Panc1 (cell line): ENCODE measurements at regions not wholly inside any gene's neighbourhood (a gene's known extent, or its start where the extent isn't known, plus 50 kb on each side); places are given as distances from the start of the nearest gene placed in this dataset.

Experiments
- ATAC-seq: fragments of 200-7000 bp; cut with Tn5 transposase; 2 replicates; pipeline ENCODE4 v1.9.1; 2020; ENCODE audit warnings: mild to moderate bottlenecking, moderate library complexity
- BruUV-seq: library from RNA; stranded (reverse); fragments of 400-500 nt; replicated peaks from 2 replicates; lab custom pipeline; 2021; lab: Mats Ljungman, UMichigan
- CTCF ChIA-PET: fragments of 300-600 bp; sonication (Branson Sonifier 250); formaldehyde crosslinking; loops from one replicate; lab custom pipeline; 2022; ENCODE audit warnings: antibody characterized with exemption; lab: Charles Lee
- POLR2A ChIA-PET: fragments of 300-600 bp; sonication (Branson Sonifier 250); formaldehyde crosslinking; loops from one replicate; lab custom pipeline; 2022; ENCODE audit warnings: antibody characterized with exemption; lab: Charles Lee
- DNase-seq: peaks from one replicate; pipeline ENCODE4 v3.0.0-alpha.2; 2010; ENCODE audit warnings: low read depth, low spot score
- H3K27ac ChIP-seq: 2 replicates; pipeline ENCODE4 v1.5.1; 2011; ENCODE audit warnings: mild to moderate bottlenecking, low read length, inconsistent platforms
- H3K27me3 ChIP-seq: fragments of 200-500 bp; sonication (Bioruptor generic); 2 replicates; pipeline ENCODE4 v1.6.0; 2014; ENCODE audit warnings: low read length, inconsistent platforms; ENCODE audit not compliant: control insufficient read depth, insufficient read depth
- H3K36me3 ChIP-seq: fragments of 200-500 bp; sonication (Bioruptor generic); 2 replicates; pipeline ENCODE4 v1.5.1; 2014; ENCODE audit warnings: inconsistent platforms, mild to moderate bottlenecking, low read length, moderate library complexity; ENCODE audit not compliant: control insufficient read depth, insufficient read depth
- H3K4me1 ChIP-seq: 2 replicates; pipeline ENCODE4 v1.5.1; 2011; ENCODE audit warnings: inconsistent platforms, mild to moderate bottlenecking, low read length, moderate library complexity; ENCODE audit not compliant: control insufficient read depth, insufficient read depth
- H3K4me3 ChIP-seq, 2 experiments: 2 replicates each; pipeline ENCODE4 v1.5.1; 2011 to 2012; ENCODE audit warnings: low read depth in 2 of 2, low read length in 2 of 2, mild to moderate bottlenecking in 2 of 2, inconsistent platforms in 1 of 2, moderate library complexity in 1 of 2
- H3K9me3 ChIP-seq: fragments of 200-500 bp; sonication (Bioruptor generic); 2 replicates; pipeline ENCODE4 v1.5.1; 2014; ENCODE audit warnings: low read depth, mild to moderate bottlenecking, inconsistent platforms, low read length, moderate library complexity; ENCODE audit not compliant: control insufficient read depth, insufficient read depth
- POLR2AphosphoS5 ChIP-seq: IDR thresholded peaks from 2 replicates; pipeline ENCODE4 v1.6.1; 2012; ENCODE audit warnings: mild to moderate bottlenecking, low read depth, low read length, moderate library complexity
- SIN3A ChIP-seq: IDR thresholded peaks from 2 replicates; pipeline ENCODE4 v1.6.1; 2012; ENCODE audit warnings: low read depth, mild to moderate bottlenecking, low read length, moderate library complexity, borderline replicate concordance; ENCODE audit not compliant: insufficient read depth
- TCF7L2 ChIP-seq: IDR thresholded peaks from 2 replicates; pipeline ENCODE4 v1.6.1; 2011; ENCODE audit warnings: mild to moderate bottlenecking, low read depth, low read length, inconsistent platforms
- in situ Hi-C: cut with HindIII; loops from 2 replicates; pipeline ENCODE4 v1.10.0; 2016; ENCODE audit warnings: low sequenced_read_pairs, low pct_unique_long_range_greater_than_20kb
- intact Hi-C: fragments of 100-400 bp; cut with micrococcal nuclease; formaldehyde crosslinking; loops from one replicate; pipeline ENCODE4 v1.10.0; 2022; ENCODE audit not compliant: unreplicated experiment
- TF ChIP-seq, protein P1 (sequence below): fragments of 450-650 bp; IDR thresholded peaks from 2 replicates; pipeline ENCODE4 v1.5.1; 2017; ENCODE audit warnings: mild to moderate bottlenecking
- TF ChIP-seq, protein P2 (sequence below), 2 experiments: IDR thresholded peaks; 2 replicates each; pipeline ENCODE4 v1.6.1; 2011 to 2012; ENCODE audit warnings: low read depth in 2 of 2, control low read depth in 1 of 2, low read length in 1 of 2, mild to moderate bottlenecking in 1 of 2, moderate library complexity in 1 of 2; ENCODE audit not compliant: insufficient read depth in 1 of 2

DNA sequence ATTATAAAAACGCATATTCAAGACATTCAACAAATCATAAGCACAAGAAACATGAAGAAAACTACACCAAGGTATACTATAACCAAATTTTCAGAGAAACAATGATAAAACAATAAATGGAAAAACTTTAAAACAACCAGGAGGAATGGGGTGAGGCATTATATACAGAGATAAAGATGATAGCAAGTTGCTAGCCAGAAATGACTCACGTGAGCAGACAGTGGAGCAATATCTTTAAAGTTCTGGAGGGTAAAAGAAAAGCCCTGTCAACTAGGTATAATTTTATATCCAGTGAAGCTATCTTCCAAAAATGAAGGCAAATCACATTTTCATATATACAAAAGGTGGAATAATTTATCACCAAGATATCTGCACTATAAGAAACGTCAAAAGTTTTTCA, 97.8 kb upstream of the PCED1B start:
- Histone ChIP-seq H3K27me3 (no peaks in the 10 kb centered on the region), H3K27ac (no peak overlapping the region), H3K36me3 (no peaks in the 10 kb centered on the region), H3K9me3 (no peaks in the 10 kb centered on the region), H3K4me3 (no peak overlapping the region), H3K4me1 (no peaks in the 10 kb centered on the region)
- in situ Hi-C loops: no loop called here
- TF ChIP-seq SIN3A: no peak
- TF ChIP-seq TCF7L2: no peak
- TF ChIP-seq, protein P1, sequence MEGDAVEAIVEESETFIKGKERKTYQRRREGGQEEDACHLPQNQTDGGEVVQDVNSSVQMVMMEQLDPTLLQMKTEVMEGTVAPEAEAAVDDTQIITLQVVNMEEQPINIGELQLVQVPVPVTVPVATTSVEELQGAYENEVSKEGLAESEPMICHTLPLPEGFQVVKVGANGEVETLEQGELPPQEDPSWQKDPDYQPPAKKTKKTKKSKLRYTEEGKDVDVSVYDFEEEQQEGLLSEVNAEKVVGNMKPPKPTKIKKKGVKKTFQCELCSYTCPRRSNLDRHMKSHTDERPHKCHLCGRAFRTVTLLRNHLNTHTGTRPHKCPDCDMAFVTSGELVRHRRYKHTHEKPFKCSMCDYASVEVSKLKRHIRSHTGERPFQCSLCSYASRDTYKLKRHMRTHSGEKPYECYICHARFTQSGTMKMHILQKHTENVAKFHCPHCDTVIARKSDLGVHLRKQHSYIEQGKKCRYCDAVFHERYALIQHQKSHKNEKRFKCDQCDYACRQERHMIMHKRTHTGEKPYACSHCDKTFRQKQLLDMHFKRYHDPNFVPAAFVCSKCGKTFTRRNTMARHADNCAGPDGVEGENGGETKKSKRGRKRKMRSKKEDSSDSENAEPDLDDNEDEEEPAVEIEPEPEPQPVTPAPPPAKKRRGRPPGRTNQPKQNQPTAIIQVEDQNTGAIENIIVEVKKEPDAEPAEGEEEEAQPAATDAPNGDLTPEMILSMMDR: no peak
- no peak for TF ChIP-seq POLR2AphosphoS5
- TF ChIP-seq, protein P2, sequence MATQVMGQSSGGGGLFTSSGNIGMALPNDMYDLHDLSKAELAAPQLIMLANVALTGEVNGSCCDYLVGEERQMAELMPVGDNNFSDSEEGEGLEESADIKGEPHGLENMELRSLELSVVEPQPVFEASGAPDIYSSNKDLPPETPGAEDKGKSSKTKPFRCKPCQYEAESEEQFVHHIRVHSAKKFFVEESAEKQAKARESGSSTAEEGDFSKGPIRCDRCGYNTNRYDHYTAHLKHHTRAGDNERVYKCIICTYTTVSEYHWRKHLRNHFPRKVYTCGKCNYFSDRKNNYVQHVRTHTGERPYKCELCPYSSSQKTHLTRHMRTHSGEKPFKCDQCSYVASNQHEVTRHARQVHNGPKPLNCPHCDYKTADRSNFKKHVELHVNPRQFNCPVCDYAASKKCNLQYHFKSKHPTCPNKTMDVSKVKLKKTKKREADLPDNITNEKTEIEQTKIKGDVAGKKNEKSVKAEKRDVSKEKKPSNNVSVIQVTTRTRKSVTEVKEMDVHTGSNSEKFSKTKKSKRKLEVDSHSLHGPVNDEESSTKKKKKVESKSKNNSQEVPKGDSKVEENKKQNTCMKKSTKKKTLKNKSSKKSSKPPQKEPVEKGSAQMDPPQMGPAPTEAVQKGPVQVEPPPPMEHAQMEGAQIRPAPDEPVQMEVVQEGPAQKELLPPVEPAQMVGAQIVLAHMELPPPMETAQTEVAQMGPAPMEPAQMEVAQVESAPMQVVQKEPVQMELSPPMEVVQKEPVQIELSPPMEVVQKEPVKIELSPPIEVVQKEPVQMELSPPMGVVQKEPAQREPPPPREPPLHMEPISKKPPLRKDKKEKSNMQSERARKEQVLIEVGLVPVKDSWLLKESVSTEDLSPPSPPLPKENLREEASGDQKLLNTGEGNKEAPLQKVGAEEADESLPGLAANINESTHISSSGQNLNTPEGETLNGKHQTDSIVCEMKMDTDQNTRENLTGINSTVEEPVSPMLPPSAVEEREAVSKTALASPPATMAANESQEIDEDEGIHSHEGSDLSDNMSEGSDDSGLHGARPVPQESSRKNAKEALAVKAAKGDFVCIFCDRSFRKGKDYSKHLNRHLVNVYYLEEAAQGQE (IDR thresholded peaks at IDR 0.05; ENCODE audit: insufficient read depth in 1 of 2, low read depth in 2 of 2, low read length in 1 of 2): no peak
- ChIA-PET POLR2A (no interaction called here), CTCF (no interaction called here)
- DNase-seq (no peak), ATAC-seq (no peak)
- intact Hi-C loops: no loop called here
- BruUV-seq: no TSS peak

DNA sequence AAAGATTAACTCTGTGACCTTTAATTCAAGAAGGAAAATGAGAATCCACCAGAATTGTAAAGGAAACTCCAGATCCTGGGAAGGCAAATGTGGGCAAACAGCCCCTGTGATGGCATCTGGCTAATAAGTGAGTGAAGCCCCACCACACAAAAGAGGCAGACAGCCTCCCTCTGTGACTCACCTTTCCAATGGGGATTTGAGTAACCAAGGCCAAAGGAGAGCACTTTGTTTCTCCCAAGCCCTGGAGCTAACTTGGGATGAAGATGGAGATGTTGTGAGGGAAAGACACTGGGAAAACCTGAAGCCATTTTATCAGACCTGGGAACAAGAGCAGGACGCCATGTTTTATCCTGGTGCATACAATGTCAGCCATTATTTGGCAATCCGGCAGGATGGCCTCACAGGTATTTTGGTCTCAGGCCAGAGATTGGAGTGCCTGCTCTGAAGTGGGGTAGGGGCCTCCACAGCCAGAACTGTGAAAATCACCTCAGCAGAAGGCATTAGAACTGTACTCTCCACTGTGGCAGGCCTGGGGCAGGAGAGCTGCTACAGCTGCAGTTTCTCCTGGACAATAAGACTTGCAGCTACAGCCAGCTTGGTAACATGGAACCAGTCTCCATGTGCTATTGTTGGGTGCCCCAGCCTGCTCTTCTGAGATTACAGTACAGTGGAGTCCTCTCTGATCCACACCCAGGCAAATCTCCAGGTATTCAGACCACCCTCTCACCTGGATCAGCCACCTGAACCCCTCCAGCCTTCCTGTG, 96.6 kb upstream of the PCED1B start:
- POLR2A ChIA-PET: no interaction called here
- TF ChIP-seq, protein P2 (IDR thresholded peaks at IDR 0.05; ENCODE audit: insufficient read depth in 1 of 2, low read depth in 2 of 2, low read length in 1 of 2): no peak
- TF ChIP-seq POLR2AphosphoS5 (no peak), TCF7L2 (no peak), SIN3A (no peak)
- TF ChIP-seq, protein P1: no peak
- ATAC-seq (no peak), DNase-seq (no peak)
- Histone ChIP-seq H3K27me3 (no peaks in the 10 kb centered on the region), H3K27ac (no peak overlapping the region), H3K4me3 (no peak overlapping the region), H3K4me1 (no peaks in the 10 kb centered on the region), H3K9me3 (no peaks in the 10 kb centered on the region), H3K36me3 (no peaks in the 10 kb centered on the region)
- CTCF ChIA-PET: no interaction called here
- intact Hi-C loops (no loop called here), in situ Hi-C loops (no loop called here)
- no TSS peak for BruUV-seq
